Bronchial epithelial cell (primary cell): ENCODE measurements at regions not wholly inside any gene's neighbourhood (a gene's known extent, or its start where the extent isn't known, plus 50 kb on each side); places are given as distances from the start of the nearest gene placed in this dataset.
"Not testable (repeated sequence)": the region's sequence is repeated elsewhere in the genome, so short reads cannot be mapped to it uniquely, and the experiment has no call there.

Experiments used
- DNase-seq: peaks from one replicate; pipeline ENCODE4 v3.0.0-alpha.2; 2010; ENCODE audit warnings: low read depth
- FAIRE-seq: peaks from 2 replicates; lab custom pipeline; 2011; peaks lifted over from hg19 to GRCh38; lab: Jason Lieb, UNC
- H3K27me3 ChIP-seq: 2 replicates; pipeline ENCODE4 v1.5.1; 2011; ENCODE audit warnings: low read length; ENCODE audit not compliant: control insufficient read depth, insufficient read depth
- H3K36me3 ChIP-seq: 2 replicates; pipeline ENCODE4 v1.5.1; 2011; ENCODE audit warnings: low read length; ENCODE audit not compliant: control insufficient read depth, insufficient read depth
- H3K4me3 ChIP-seq: 2 replicates; pipeline ENCODE4 v1.5.1; 2011; ENCODE audit warnings: mild to moderate bottlenecking, low read depth, low read length, control low read depth
- CTCF ChIP-seq: IDR thresholded peaks from 2 replicates; pipeline ENCODE4 v1.5.1; 2011; ENCODE audit warnings: mild to moderate bottlenecking, moderate library complexity, low read length, control low read depth, inconsistent platforms; ENCODE audit not compliant: insufficient read depth, severe bottlenecking

GRCh38 chr4:3894086-3894959 lies 128.1 kb downstream of the ADRA2C start:
- not testable (repeated sequence) for FAIRE-seq, DNase-seq, H3K4me3 ChIP-seq, H3K36me3 ChIP-seq, H3K27me3 ChIP-seq

GRCh38 chr4:3896441-3896840 lies 130.3 kb downstream of the ADRA2C start:
- TF ChIP-seq CTCF, result no peak
- Histone ChIP-seq H3K27me3 (no peaks in the 10 kb centered on the region), H3K4me3 (no peak overlapping the region), H3K36me3 (no peaks in the 10 kb centered on the region)
- FAIRE-seq (no peak), DNase-seq (no peak)

- not testable (repeated sequence) for DNase-seq, H3K27me3 ChIP-seq, FAIRE-seq, H3K4me3 ChIP-seq, H3K36me3 ChIP-seq
Measured at GRCh38 chr4:3896871-3897578, 130.8 kb downstream of the ADRA2C start.

- FAIRE-seq, result no peak
- TF ChIP-seq CTCF, result no peak
- no peak for DNase-seq
- Histone ChIP-seq H3K4me3 (no peak overlapping the region), H3K36me3 (no peaks in the 10 kb centered on the region), H3K27me3 (no peaks in the 10 kb centered on the region)
Measured at GRCh38 chr4:3898098-3898497, 131.9 kb downstream of the ADRA2C start.

- not testable (repeated sequence) for H3K4me3 ChIP-seq, DNase-seq, FAIRE-seq, H3K27me3 ChIP-seq, H3K36me3 ChIP-seq
Measured at GRCh38 chr4:3898928-3899327, 132.7 kb downstream of the ADRA2C start.

GRCh38 chr4:3904264-3904955 lies 138.2 kb downstream of the ADRA2C start:
- H3K4me3 ChIP-seq, H3K27me3 ChIP-seq, FAIRE-seq, DNase-seq, H3K36me3 ChIP-seq: not testable (repeated sequence)

- H3K27me3 ChIP-seq, DNase-seq, FAIRE-seq, H3K36me3 ChIP-seq, H3K4me3 ChIP-seq: not testable (repeated sequence)
Measured at GRCh38 chr4:3909616-3910015, 143.4 kb downstream of the ADRA2C start.

GRCh38 chr4:3910161-3910950 lies 144.2 kb downstream of the ADRA2C start:
- H3K4me3 ChIP-seq, H3K36me3 ChIP-seq, FAIRE-seq, DNase-seq, H3K27me3 ChIP-seq: not testable (repeated sequence)
